GM18909 (cell line): ENCODE measurements at regions not wholly inside any gene's neighbourhood (a gene's known extent, or its start where the extent isn't known, plus 50 kb on each side); places are given as distances from the start of the nearest gene placed in this dataset.
"Not testable (repeated sequence)": the region's sequence is repeated elsewhere in the genome, so short reads cannot be mapped to it uniquely, and the experiment has no call there.

ENCODE experiments used
- ATAC-seq: cut with Tn5 transposase; IDR thresholded peaks from one replicate; pipeline ENCODE4 v1.9.1; 2021; ENCODE audit warnings: mild to moderate bottlenecking; ENCODE audit not compliant: unreplicated experiment, poor library complexity

- not testable (repeated sequence) for ATAC-seq
Measured at GRCh38 chr5:1598950-1599737, 75.4 kb upstream of the LPCAT1 start.

GRCh38 chr5:1597093-1597473 lies 73.3 kb upstream of the LPCAT1 start:
- ATAC-seq = not testable (repeated sequence)

GRCh38 chr5:1596462-1597092 lies 72.8 kb upstream of the LPCAT1 start:
- not testable (repeated sequence) for ATAC-seq

- ATAC-seq = peak; percentile 93
Measured at GRCh38 chr5:1594357-1595106, 70.8 kb upstream of the LPCAT1 start.

GRCh38 chr5:1593903-1594356 lies 70.2 kb upstream of the LPCAT1 start:
- ATAC-seq = peak; percentile 40

GRCh38 chr5:1588071-1588694 lies 64.4 kb upstream of the LPCAT1 start:
- not testable (repeated sequence) for ATAC-seq

- not testable (repeated sequence) for ATAC-seq
Measured at GRCh38 chr5:1583081-1583875, 59.5 kb upstream of the LPCAT1 start.

- ATAC-seq = not testable (repeated sequence)
Measured at GRCh38 chr5:1579389-1579788, 55.6 kb upstream of the LPCAT1 start.

GRCh38 chr5:1576851-1577250 lies 53.1 kb upstream of the LPCAT1 start:
- not testable (repeated sequence) for ATAC-seq

GRCh38 chr5:1575991-1576714 lies 52.4 kb upstream of the LPCAT1 start:
- ATAC-seq = not testable (repeated sequence)

- ATAC-seq = not testable (repeated sequence)
Measured at GRCh38 chr5:1575491-1575890, 51.7 kb upstream of the LPCAT1 start.

GRCh38 chr5:1574023-1574318 lies 50.2 kb upstream of the LPCAT1 start:
- ATAC-seq = not testable (repeated sequence)

- not testable (repeated sequence) for ATAC-seq
Measured at GRCh38 chr5:1573217-1574022, 49.7 kb upstream of the LPCAT1 start.
